ENCODE measurements at regions not wholly inside any gene's neighbourhood (a gene's known extent, or its start where the extent isn't known, plus 50 kb on each side); places are given as distances from the start of the nearest gene placed in this dataset.

- TF ChIP-seq CTCF (IDR thresholded peaks at IDR 0.05) (no peak), POLR2A (IDR thresholded peaks at IDR 0.05) (no peak), POLR2AphosphoS5 (IDR thresholded peaks at IDR 0.05) (no peak), EP300 (IDR thresholded peaks at IDR 0.05) (no peak)
Observed at GRCh38 chr10:2358586-2358985, 621.3 kb upstream of the ADARB2 start.
